GM21825 (cell line): ENCODE measurements at regions not wholly inside any gene's neighbourhood (a gene's known extent, or its start where the extent isn't known, plus 50 kb on each side); places are given as distances from the start of the nearest gene placed in this dataset.

Source experiments
- ATAC-seq: cut with Tn5 transposase; IDR thresholded peaks from one replicate; pipeline ENCODE4 v1.9.1; 2021; ENCODE audit warnings: mild to moderate bottlenecking, moderate library complexity; ENCODE audit not compliant: unreplicated experiment

GRCh38 chr14:101457301-101457935 is 103.9 kb upstream of the DIO3 start:
- ATAC-seq = no peak

- no peak for ATAC-seq
Measured at GRCh38 chr14:101457936-101458740, 103.2 kb upstream of the DIO3 start.

DNA sequence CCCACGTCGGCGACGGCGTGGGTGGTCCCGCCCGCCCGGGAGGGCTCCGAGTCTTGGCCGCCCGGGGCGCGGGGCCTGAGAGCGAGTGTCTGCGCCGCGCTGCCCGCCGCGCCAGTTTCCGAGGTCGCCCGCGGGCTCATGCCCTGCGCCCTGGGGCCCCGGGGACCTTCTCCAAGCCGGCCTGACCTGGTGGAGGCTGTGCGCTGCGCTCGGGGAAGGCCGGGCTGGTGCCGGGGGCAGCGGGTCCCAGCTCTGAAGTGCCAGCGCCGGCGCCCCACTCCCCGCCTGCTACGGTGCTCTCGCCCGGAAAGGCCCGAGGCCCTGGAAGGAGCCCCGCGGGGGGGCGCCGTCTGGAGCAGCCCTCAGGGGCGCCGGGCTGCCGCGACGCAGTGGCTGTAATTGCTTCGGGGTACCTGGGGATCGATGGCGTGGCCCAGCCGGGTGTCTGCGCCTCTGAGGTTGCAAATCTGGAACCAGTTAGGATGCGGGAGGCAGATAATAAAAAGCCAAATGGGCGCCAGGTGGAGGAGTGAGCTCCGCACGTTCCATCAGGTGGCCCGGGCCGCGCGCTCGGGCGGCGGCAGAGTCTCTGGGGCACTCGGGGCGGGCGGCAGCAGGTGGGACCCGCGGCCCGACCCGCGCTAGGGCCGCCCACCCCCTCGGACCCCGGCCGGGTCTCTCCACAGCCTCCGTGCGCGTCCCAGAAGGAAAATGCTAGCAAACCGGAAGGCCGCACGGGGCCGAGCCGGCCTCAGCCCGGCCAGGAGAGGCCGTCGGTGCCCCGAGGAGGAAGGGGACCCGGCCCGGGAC is 102.3 kb upstream of the DIO3 start:
- ATAC-seq = no peak

GRCh38 chr14:101459551-101459900 is 101.8 kb upstream of the DIO3 start:
- no peak for ATAC-seq

DNA sequence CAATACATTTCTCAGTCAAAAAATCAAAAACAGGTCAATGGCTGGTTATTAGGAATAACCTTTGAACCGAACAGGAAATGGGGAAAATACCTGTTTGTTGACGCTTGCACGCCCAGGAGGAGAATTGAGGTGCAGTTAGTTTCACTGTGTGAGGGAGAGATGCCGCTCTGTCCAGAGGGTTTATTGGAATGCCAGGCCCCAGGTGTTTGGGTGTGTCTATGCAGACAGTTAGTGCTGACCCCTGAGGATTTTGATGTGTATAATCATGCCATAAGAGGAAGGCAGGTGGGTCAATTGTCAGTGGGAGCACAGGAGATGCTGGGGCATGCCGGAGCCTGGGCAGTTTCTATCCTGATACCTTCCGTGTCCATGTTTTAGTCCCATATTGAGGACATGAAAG is 100.8 kb upstream of the DIO3 start:
- no peak for ATAC-seq

- ATAC-seq = no peak
Measured at GRCh38 chr14:101460986-101461750, 100.1 kb upstream of the DIO3 start.

DNA sequence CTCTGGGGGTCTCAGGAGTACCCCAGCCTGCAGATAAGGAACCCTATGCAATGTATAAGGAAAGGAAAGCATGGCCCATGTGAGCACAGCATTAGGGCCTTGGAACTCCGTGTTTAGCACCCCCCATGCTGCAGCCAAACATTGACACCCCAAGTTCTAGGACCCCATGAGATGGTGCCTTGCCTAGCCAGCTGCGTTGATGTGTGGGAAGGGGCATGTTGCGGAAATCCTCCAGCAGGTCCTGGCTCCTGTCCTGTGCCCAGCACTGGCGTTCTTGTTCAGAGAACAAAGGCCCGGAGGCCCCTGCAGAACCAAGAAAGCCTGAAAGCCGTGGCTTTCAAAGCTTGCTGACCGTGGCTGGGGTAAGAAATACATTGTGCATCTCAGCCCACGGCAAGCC is 99.4 kb upstream of the DIO3 start:
- ATAC-seq = no peak

- no peak for ATAC-seq
Measured at GRCh38 chr14:101462726-101463565, 98.3 kb upstream of the DIO3 start.

DNA sequence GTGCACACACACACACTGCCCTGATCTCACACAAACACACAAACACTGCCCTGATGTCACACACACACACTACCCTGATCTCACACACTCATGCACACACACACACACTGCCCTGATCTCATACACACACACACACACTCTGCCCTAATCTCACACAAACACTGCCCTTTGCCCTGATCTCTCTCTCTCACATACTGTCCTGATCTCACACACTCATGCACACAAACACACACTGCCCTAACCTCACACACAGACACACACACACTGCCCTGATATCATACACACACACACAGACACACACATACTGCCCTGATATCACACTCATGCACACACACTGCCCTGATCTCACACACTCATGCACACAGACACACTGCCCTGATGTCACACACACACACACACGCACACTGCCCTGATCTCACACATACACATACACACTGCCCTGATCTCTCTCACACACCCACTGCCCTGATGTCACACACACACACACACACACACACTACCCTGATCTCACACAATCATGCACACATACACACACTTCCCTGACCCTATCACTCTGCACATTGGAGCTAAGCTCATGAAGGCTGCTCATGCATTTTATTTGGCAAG is 97.6 kb upstream of the DIO3 start:
- ATAC-seq = no peak

DNA sequence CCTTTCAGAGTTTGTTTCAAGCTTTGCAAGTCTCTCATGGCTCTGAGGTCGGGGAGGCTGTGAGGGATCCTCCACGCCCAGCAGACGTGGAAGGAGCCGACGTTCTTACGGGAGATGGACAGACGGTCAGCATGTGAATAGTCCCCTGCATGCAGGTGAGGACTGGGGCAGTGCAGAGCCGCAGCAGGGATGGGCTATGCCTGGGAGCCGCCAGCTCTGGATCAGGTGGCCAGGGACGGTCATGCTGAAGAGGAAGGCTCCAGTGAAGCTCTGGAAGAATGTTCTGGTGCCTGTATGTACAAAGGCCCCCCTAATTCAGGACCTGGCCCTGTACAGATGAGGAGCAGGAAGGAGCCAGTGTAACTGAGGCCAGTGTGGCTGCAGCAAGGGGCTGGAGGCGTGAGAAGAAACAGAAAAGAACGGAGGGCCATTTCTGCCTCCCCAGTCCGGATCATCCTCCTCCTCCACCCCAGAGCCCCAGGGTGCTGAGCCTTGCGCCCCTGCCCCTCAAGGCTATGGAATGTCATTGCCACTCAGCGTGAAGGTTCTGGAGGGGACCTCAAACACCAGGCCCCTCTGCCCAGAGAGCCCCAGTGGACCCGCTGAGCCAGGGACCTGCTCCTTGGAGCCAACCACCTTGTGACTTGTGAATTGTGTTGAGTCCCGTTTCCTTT is 96.8 kb upstream of the DIO3 start:
- ATAC-seq = no peak

DNA sequence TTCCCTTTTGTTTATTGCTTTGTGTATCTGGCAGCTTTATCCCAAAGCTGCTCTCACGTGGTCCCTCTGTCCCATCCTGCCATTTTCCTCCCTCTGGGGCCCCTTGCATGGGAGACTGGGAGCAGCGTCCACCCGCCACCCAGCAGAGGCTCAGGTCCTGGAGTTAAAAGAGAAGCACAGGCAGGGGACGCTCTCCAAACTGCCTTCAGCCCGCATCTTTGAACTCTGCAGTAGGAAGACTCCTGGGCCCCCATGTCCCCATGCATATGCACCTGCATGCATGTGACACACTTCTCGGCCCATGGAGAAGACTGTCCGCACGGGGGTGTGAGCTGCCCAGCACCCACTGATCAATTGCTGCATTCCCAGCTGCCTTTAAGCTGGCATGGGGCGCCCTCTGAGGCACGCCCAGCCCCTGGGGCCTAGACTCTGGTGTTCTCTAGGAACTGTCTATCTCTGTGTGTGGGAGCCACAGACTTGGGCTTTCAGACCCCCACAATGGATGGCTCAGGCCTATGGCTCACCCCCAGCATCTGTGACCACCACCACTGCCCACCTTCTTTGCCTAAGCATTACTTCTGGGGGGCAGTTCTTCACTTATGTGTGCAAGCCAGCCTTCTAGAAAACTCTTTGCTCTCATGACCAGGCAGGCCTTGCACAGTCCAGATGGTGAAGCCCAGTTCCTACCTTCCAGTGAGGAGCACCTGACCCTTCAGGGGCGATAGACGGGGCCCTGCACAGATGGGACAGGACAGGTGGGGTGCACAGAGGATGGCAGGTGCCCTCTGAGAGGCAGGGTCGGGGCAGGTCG is 96.1 kb upstream of the DIO3 start:
- no peak for ATAC-seq

DNA sequence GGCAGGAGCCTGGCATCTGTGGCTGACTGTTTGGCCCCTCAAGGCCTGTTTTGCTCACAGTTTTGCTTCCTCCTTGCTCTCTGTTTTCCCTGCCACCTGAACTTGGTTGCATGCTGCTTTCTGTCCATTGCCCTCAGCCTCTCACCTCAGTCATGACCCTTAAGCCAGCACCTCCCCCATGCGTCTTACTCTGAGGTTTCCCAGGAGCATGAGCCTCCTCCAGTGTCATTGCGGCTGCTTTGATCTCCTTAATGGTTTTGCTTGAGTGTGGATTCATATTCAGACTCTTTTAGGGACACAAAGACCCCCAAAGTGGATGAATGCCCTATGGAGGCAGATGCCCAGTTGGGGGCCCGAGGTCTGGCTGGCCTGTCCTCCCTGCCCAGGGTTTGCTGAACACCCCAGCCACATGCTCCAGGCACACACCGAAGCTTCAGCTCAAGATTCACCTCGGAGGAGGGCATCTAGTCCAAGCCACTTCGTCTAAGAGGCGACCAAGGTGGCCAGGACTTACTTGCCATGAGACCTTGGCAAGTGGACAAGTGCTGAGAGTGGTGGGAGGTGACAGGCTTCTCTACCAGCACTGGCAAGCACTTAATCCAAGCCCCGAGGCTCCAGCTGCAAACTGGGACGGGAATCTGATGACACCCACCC is 95.4 kb upstream of the DIO3 start:
- no peak for ATAC-seq

DNA sequence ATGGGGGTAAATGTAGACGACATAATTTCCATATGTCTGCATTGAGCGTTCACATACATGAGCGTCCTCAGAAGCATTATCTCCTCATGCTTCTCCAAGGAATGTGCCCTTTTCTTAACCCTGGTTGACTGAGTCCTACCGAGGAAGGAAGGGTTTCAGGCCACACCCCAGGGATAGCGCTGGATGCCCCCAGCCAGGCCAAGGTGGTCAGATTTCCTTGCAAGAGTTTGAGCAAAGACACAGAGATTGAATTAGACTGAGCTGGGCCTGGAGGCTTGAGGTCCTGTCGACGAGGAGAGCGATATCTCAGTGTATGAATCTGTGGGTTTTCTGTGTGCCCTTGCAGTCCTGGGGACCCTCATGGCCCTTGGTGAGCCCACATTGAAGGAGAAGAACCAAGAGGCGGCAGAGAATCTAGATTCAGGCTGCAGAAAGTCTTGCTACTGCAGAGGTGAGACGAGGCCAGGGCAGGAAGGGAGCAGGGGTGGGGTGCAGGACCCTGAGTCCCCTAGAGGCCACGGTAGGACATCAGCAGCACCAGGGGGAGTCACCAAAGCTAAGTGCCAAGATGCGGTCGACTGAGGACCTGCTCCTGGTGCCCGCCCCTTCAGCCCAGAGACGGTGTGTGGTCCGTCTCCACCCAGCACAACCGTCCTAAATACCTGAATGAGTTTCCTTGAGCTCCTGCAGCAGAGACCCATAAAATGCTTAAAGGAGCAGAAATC is 94.7 kb upstream of the DIO3 start:
- no peak for ATAC-seq

DNA sequence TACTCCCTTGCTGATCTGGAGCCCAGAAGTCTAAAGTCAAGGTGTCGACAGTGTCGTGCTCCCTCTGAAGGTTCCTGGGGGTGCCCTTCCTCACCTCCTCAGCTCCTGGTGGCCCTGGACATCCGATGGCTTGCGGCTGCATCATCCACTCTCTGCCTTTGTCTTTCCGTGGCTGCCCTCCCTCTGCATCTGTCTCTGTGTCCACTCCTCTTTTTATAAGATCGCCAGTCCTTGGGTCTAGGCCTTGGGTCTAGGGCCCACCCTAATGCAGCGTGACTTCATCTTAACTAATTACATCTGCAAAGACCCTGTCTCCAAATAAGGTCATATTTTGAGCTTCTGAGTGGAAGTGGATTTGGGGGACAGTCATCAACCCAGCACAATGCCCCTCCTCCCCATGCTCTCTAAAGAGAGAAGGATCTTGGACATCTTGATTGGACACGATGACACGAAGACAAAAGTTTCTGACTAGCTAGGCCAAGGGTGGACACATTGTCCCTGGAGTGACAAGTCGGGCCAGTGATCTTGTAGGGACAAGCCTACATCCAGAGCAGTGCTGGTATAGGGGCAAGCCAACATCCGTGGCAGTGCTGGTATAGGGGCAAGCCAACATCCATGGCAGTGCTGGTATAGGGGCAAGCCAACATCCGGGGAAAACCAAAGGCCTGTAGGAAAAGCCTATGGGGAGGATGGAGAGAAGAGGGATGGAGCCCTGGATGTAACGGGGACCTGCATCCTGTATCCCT is 93.9 kb upstream of the DIO3 start:
- ATAC-seq = no peak

- no peak for ATAC-seq
Measured at GRCh38 chr14:101469382-101470247, 91.7 kb upstream of the DIO3 start.

DNA sequence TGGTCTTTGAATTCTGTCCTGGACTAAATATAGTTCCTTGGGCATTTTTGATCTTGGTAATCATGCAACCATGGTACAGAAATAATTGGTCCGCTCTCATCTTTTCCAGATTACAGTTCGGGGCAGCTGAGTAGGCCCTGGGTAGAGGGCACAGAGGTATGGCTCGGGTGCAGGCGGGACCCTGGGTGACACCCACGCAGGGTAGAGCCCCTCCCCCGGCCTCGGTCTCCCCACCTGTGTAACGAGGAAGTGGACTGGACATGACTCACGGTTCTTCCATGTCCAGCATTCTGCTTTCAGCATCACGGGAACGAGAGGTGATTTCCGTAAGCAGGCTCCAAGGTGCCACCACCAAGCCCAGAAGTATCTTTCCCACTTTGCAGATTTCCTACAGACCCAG is 91.0 kb upstream of the DIO3 start:
- no peak for ATAC-seq
